PFSK-1 (cell line): ENCODE measurements at regions not wholly inside any gene's neighbourhood (a gene's known extent, or its start where the extent isn't known, plus 50 kb on each side); places are given as distances from the start of the nearest gene placed in this dataset.

Experiments used
- FOXP2 ChIP-seq: optimal IDR thresholded peaks from 2 replicates; pipeline ENCODE3; 2011; ENCODE audit warnings: borderline replicate concordance, control low read depth, inconsistent platforms; ENCODE audit not compliant: insufficient read depth; ENCODE audit errors: extremely low read length, extremely low read depth
- POLR2AphosphoS5 ChIP-seq: IDR thresholded peaks from 2 replicates; pipeline ENCODE4 v1.6.1; 2012; ENCODE audit warnings: low read depth, mild to moderate bottlenecking, control low read depth, low read length, moderate library complexity
- SIN3A ChIP-seq: IDR thresholded peaks from 2 replicates; pipeline ENCODE4 v1.6.1; 2012; ENCODE audit warnings: mild to moderate bottlenecking, low read length, moderate library complexity, borderline replicate concordance; ENCODE audit not compliant: insufficient read depth
- TAF1 ChIP-seq: IDR thresholded peaks from 2 replicates; pipeline ENCODE4 v1.6.1; 2012; ENCODE audit warnings: low read length, control low read depth, borderline replicate concordance; ENCODE audit not compliant: insufficient read depth
- TF ChIP-seq, protein P1 (sequence below), 2 experiments: IDR thresholded peaks; 2 replicates each; pipeline versions ENCODE4 v1.6.1 to v1.8.0; 2011 to 2012; ENCODE audit warnings: low read depth in 2 of 2, low read length in 2 of 2, control low read depth in 1 of 2, inconsistent platforms in 1 of 2, mild to moderate bottlenecking in 1 of 2, moderate library complexity in 1 of 2; ENCODE audit not compliant: insufficient read depth in 1 of 2

DNA sequence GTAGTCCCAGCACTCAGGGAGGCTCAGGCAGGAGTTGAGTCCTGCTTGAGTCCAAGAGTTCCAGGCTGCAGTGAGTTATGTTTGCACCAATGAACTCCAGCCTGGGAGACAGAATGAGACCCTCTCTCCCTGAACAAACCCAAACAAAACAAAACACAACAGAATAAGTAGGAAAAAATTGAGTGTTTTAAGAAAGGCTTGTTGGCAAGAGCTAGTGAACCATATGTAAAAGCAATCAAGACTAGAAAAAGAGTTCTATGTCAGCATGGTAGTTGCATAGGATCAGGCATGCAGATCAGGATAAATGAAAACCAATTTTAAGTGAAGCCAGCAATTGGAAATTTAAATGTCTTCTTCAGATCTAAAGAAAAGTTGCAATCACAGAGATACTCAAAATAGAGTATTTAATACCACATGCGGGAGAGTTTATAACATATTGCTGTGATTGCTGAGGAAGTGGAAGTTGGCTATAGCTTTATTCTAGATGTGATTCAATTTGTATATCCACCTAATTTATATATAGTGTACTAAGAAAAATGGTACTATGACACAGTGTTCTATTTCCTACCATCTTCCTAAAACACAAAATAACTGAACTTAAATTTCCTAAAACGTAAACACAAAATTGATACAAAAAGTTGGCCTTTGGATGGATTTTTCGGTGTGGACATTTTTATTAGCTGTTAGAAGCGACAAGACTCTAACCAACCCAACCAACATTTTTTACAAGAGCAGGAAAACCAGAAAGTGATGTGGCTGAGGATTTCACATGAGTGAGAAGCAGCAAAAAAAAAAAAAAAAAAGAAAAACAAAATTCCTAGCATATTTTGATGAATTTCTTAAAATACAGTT, 101.9 kb upstream of the ROBO1 start:
- TF ChIP-seq SIN3A: no peak
- TF ChIP-seq POLR2AphosphoS5: no peak
- TF ChIP-seq FOXP2: no peak
- no peak for TF ChIP-seq TAF1
- TF ChIP-seq, protein P1, sequence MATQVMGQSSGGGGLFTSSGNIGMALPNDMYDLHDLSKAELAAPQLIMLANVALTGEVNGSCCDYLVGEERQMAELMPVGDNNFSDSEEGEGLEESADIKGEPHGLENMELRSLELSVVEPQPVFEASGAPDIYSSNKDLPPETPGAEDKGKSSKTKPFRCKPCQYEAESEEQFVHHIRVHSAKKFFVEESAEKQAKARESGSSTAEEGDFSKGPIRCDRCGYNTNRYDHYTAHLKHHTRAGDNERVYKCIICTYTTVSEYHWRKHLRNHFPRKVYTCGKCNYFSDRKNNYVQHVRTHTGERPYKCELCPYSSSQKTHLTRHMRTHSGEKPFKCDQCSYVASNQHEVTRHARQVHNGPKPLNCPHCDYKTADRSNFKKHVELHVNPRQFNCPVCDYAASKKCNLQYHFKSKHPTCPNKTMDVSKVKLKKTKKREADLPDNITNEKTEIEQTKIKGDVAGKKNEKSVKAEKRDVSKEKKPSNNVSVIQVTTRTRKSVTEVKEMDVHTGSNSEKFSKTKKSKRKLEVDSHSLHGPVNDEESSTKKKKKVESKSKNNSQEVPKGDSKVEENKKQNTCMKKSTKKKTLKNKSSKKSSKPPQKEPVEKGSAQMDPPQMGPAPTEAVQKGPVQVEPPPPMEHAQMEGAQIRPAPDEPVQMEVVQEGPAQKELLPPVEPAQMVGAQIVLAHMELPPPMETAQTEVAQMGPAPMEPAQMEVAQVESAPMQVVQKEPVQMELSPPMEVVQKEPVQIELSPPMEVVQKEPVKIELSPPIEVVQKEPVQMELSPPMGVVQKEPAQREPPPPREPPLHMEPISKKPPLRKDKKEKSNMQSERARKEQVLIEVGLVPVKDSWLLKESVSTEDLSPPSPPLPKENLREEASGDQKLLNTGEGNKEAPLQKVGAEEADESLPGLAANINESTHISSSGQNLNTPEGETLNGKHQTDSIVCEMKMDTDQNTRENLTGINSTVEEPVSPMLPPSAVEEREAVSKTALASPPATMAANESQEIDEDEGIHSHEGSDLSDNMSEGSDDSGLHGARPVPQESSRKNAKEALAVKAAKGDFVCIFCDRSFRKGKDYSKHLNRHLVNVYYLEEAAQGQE (IDR thresholded peaks at IDR 0.05; ENCODE audit: insufficient read depth in 1 of 2, low read depth in 2 of 2, low read length in 2 of 2): no peak

DNA sequence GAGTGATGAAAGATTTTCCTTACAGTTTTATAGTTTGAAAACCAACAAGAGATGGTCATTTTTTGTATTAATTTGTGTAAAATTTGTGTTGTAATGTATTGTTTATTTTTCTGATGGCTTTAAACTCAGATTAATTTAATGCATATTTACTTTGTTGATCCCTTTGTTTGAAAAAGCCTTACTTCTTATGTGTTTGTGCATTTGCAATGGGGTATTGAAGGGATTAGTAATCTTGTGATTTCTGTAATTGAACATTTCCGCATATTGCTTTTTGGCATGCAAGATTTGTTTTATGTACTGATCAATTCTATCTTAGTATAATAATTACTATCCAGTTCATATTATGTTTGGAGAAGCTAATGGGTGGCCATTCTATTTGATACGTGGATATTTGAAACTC, 98.4 kb upstream of the ROBO1 start:
- TF ChIP-seq POLR2AphosphoS5: no peak
- no peak for TF ChIP-seq FOXP2
- TF ChIP-seq TAF1: no peak
- no peak for TF ChIP-seq SIN3A
- TF ChIP-seq, protein P1 (IDR thresholded peaks at IDR 0.05; ENCODE audit: insufficient read depth in 1 of 2, low read depth in 2 of 2, low read length in 2 of 2): no peak

DNA sequence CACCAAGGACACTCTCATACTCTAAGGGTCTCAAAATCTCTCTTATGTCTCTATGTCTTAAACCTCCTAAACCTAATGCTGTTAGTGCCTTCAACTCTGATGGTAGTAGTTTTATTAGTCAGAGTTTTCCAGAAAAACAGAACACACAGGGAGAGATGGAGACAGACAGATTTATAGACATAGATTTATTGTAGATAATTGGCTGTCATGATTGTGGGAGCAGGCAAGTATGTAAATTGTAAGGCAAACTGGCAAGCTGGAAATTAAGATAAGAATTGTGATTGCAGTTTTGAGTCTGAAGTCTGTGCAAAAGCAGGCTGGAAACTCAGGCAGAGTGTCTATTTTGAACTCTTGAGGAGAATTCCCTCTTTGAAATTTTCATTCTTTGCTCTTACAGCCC, 96.3 kb upstream of the ROBO1 start:
- TF ChIP-seq TAF1 (no peak), SIN3A (no peak), FOXP2 (no peak), POLR2AphosphoS5 (no peak)
- TF ChIP-seq, protein P1 (IDR thresholded peaks at IDR 0.05; ENCODE audit: insufficient read depth in 1 of 2, low read depth in 2 of 2, low read length in 2 of 2): no peak

DNA sequence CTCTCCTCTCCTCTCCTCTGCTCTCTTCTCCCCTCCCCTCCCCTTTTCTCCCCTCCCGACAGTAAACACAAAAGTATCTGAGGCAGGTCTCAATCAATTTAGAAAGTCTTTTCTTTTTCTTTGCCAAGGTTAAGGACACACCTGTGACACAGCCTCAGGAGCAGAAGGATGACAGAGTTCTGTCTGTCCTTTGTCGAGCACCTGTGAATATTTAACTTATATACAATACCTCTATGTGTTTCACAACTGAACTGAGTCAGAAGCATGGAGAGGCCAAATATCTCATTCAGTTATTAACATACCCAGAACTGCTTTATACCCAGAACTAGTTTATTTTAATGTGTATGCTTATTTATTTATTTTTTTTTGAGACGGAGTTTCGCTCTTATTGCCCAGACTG, 81.1 kb upstream of the ROBO1 start:
- TF ChIP-seq SIN3A (no peak), TAF1 (no peak), FOXP2 (no peak), POLR2AphosphoS5 (no peak)
- TF ChIP-seq, protein P1 (IDR thresholded peaks at IDR 0.05; ENCODE audit: insufficient read depth in 1 of 2, low read depth in 2 of 2, low read length in 2 of 2): no peak
